OCI-LY1 (cell line): ENCODE measurements at regions not wholly inside any gene's neighbourhood (a gene's known extent, or its start where the extent isn't known, plus 50 kb on each side); places are given as distances from the start of the nearest gene placed in this dataset.

Source experiments
- H2AFZ ChIP-seq: fragments of 200-600 bp; sonication (generic), shearing (Covaris generic); 2 replicates; pipeline ENCODE4 v1.6.0; 2014; ENCODE audit warnings: antibody characterized with exemption, mild to moderate bottlenecking, low read length
- H3F3A ChIP-seq: fragments of 200-600 bp; sonication (generic), shearing (Covaris generic); 2 replicates; pipeline ENCODE4 v1.6.0; 2014; ENCODE audit warnings: mild to moderate bottlenecking, antibody characterized with exemption, low read length, moderate library complexity; ENCODE audit not compliant: insufficient read depth
- H3K27ac ChIP-seq: fragments of 200-600 bp; sonication (generic); 2 replicates; pipeline ENCODE4 v1.5.1; 2014; ENCODE audit warnings: low read length, mixed run types, mild to moderate bottlenecking, low read depth; ENCODE audit not compliant: poor library complexity, severe bottlenecking
- H3K27me3 ChIP-seq: fragments of 200-600 bp; sonication (generic); 2 replicates; pipeline ENCODE4 v1.6.0; 2014; ENCODE audit warnings: antibody characterized with exemption, mild to moderate bottlenecking, low read length, moderate library complexity; ENCODE audit not compliant: insufficient read depth
- H3K36me3 ChIP-seq: fragments of 200-600 bp; sonication (generic); 2 replicates; pipeline ENCODE4 v1.6.1; 2014; ENCODE audit warnings: mild to moderate bottlenecking, antibody characterized with exemption, low read length, moderate library complexity, mixed read lengths; ENCODE audit not compliant: insufficient read depth
- H3K4me1 ChIP-seq: fragments of 200-600 bp; sonication (generic); 2 replicates; pipeline ENCODE4 v1.5.1; 2014; ENCODE audit warnings: mild to moderate bottlenecking, low read length, moderate library complexity; ENCODE audit not compliant: insufficient read depth, severe bottlenecking
- H3K4me2 ChIP-seq: fragments of 200-600 bp; sonication (generic), shearing (Covaris generic); 2 replicates; pipeline ENCODE4 v1.6.1; 2014; ENCODE audit warnings: low read length
- H3K4me3 ChIP-seq: fragments of 200-600 bp; sonication (generic); 2 replicates; pipeline ENCODE4 v1.5.1; 2014; ENCODE audit warnings: low read length, low read depth, mild to moderate bottlenecking, mixed read lengths; ENCODE audit not compliant: poor library complexity, severe bottlenecking
- H3K79me2 ChIP-seq: fragments of 200-600 bp; shearing (Covaris generic); 2 replicates; pipeline ENCODE4 v1.6.1; 2016; ENCODE audit warnings: mixed run types, low read length, mixed read lengths; ENCODE audit not compliant: insufficient read depth
- H3K9ac ChIP-seq: fragments of 200-600 bp; sonication (generic), shearing (Covaris generic); 2 replicates; pipeline ENCODE4 v1.6.1; 2014; ENCODE audit warnings: mild to moderate bottlenecking, low read length, mixed read lengths
- H3K9me2 ChIP-seq: fragments of 200-600 bp; sonication (generic), shearing (Covaris generic); 2 replicates; pipeline ENCODE4 v1.6.1; 2014; ENCODE audit warnings: low read depth, mild to moderate bottlenecking, low read length, mixed read lengths
- H3K9me3 ChIP-seq: fragments of 200-600 bp; shearing (Covaris generic); 2 replicates; pipeline ENCODE4 v1.6.1; 2014; ENCODE audit warnings: low read length, mixed read lengths
- H4K20me1 ChIP-seq: fragments of 200-600 bp; sonication (generic), shearing (Covaris generic); 2 replicates; pipeline ENCODE4 v1.6.0; 2016; ENCODE audit warnings: mild to moderate bottlenecking, low read length; ENCODE audit not compliant: insufficient read depth
- EZH2 ChIP-seq: fragments of 200-600 bp; sonication (generic), shearing (Covaris generic); IDR thresholded peaks from 2 replicates; pipeline ENCODE4 v1.8.0; 2017; ENCODE audit warnings: borderline replicate concordance, mixed run types, mild to moderate bottlenecking, antibody characterized with exemption, low read length, moderate library complexity, mixed read lengths
- TF ChIP-seq, protein P1 (sequence below): fragments of 200-600 bp; sonication (generic), shearing (Covaris generic); IDR thresholded peaks from 2 replicates; pipeline ENCODE4 v1.5.1; 2017; ENCODE audit warnings: mild to moderate bottlenecking, antibody characterized with exemption, low read length, moderate library complexity, mixed read lengths

DNA sequence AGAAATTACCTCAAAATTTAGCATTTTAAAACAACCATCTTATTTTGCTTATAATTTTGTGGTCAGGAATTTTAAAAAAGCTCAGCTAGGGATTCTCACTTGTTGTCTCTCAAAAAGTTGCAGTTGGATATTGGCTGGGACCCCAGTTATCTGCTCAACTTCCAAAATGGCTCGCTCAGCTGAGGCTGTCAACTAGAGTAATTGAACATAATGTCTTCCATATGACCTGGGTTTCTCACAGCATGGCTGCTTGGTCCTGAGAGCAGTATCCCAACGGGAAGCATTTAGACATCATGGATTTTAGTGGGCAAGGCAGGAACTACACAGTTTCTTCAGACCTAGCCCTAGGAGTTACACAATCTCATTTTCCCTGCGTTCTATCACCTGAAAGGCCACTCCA is 63.6 kb upstream of the SPEF2 start:
- Histone ChIP-seq H3K4me3 (no peak overlapping the region), H3K9me2 (no peaks in the 10 kb centered on the region), H3K27me3 (no peaks in the 10 kb centered on the region), H3K4me2 (no peak overlapping the region), H3K27ac (no peak overlapping the region), H3K36me3 (no peaks in the 10 kb centered on the region), H2AFZ (no peak overlapping the region), H3K9ac (no peak overlapping the region), H3K4me1 (no peaks in the 10 kb centered on the region), H3K79me2 (no peaks in the 10 kb centered on the region), H3F3A (no peaks in the 10 kb centered on the region), H3K9me3 (no peaks in the 10 kb centered on the region), H4K20me1 (no peaks in the 10 kb centered on the region)
- TF ChIP-seq, protein P1, sequence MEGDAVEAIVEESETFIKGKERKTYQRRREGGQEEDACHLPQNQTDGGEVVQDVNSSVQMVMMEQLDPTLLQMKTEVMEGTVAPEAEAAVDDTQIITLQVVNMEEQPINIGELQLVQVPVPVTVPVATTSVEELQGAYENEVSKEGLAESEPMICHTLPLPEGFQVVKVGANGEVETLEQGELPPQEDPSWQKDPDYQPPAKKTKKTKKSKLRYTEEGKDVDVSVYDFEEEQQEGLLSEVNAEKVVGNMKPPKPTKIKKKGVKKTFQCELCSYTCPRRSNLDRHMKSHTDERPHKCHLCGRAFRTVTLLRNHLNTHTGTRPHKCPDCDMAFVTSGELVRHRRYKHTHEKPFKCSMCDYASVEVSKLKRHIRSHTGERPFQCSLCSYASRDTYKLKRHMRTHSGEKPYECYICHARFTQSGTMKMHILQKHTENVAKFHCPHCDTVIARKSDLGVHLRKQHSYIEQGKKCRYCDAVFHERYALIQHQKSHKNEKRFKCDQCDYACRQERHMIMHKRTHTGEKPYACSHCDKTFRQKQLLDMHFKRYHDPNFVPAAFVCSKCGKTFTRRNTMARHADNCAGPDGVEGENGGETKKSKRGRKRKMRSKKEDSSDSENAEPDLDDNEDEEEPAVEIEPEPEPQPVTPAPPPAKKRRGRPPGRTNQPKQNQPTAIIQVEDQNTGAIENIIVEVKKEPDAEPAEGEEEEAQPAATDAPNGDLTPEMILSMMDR, result no peak
- no peak for TF ChIP-seq EZH2

DNA sequence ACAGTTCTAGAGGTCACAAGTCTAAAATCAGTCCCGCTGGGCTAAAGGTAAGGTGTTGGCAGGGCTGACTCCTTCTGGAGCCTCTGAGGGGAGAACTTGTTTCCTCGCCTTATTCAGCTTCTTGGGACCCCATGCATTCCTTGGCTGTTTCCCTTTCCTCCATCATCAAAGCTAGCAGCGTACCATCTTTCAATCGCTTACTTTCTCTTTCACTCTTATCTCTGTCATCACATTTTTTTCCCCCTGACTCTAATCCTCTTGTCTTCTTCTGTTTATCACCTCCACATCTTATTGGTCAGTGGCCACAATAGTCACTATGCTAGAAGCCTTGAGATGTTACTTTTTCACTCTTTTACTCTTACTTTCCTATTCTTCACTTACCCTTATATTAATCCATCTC is 72.5 kb upstream of the SPEF2 start:
- H3K27me3 ChIP-seq, result no peaks in the 10 kb centered on the region
- H3K9me3 ChIP-seq, result no peaks in the 10 kb centered on the region
- H3K4me3 ChIP-seq, result no peak overlapping the region
- no peak overlapping the region for H3K4me2 ChIP-seq
- no peaks in the 10 kb centered on the region for H3F3A ChIP-seq
- H2AFZ ChIP-seq, result no peak overlapping the region
- no peaks in the 10 kb centered on the region for H3K79me2 ChIP-seq
- no peak overlapping the region for H3K9ac ChIP-seq
- H3K36me3 ChIP-seq, result no peaks in the 10 kb centered on the region
- H4K20me1 ChIP-seq, result no peaks in the 10 kb centered on the region
- H3K9me2 ChIP-seq, result no peaks in the 10 kb centered on the region
- no peaks in the 10 kb centered on the region for H3K4me1 ChIP-seq
- TF ChIP-seq EZH2, result no peak
- TF ChIP-seq, protein P1, result no peak
- H3K27ac ChIP-seq, result no peak overlapping the region

DNA sequence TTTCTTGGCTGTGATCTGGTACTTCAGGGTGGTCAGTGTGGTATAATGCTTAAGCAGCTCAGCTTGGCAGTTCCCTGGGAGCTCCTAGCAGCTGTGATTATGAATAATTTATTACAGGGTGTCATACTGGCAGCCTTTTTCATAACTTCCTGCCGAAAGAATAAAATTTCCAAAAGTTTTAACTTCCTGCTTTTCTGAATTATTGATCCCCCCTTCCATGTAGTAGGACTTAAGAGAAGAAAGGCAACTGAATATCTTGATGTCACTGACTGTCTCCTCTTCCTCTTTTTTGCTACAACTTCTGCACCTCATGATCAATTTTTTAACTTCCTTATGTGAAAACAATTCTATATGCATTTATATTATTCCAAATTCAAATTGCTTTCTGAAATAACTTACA is 74.3 kb upstream of the SPEF2 start:
- Histone ChIP-seq H3K9ac (no peak overlapping the region), H3K9me2 (no peaks in the 10 kb centered on the region), H3K79me2 (no peaks in the 10 kb centered on the region), H3K4me3 (no peak overlapping the region), H3K4me2 (no peak overlapping the region), H3K4me1 (no peaks in the 10 kb centered on the region), H3K27ac (no peak overlapping the region), H2AFZ (no peak overlapping the region), H3K36me3 (no peaks in the 10 kb centered on the region), H4K20me1 (no peaks in the 10 kb centered on the region), H3K27me3 (no peaks in the 10 kb centered on the region), H3K9me3 (no peaks in the 10 kb centered on the region), H3F3A (no peaks in the 10 kb centered on the region)
- TF ChIP-seq, protein P1, result no peak
- TF ChIP-seq EZH2, result no peak
